Hematopoietic multipotent progenitor cell treated with erythropoietin and hydrocortisone succinate and interleukin-3 and kit ligand, for 17 days (in vitro differentiated cells): ENCODE measurements at regions not wholly inside any gene's neighbourhood (a gene's known extent, or its start where the extent isn't known, plus 50 kb on each side); places are given as distances from the start of the nearest gene placed in this dataset.
A peak's percentile ranks its signal among the peaks of the same experiment; 100 is the strongest.
"Not testable (repeated sequence)": the region's sequence is repeated elsewhere in the genome, so short reads cannot be mapped to it uniquely, and the experiment has no call there.

Experiments used
- DNase-seq: peaks from one replicate; pipeline ENCODE4 v3.0.0-alpha.2; 2015; ENCODE audit warnings: low spot score

DNA sequence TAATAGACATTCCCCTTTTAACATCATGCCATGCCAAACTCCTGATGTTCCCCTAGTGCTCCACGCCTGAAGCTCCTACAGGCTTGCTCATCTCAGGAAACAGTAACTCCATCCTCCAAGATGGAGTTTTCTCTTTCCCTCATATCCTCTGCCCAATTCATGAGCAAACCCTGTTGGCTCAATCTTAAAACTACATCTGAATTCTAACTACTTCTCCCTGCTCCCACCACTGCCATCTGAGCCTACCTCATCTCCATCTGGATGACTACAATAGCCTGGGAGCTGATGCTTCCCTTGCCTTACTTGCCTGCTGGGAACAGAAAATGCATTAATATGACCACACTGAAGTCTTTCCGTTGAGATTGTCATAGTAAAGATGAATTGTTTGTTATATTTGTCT lies 271.7 kb upstream of the MKLN1 start:
- DNase-seq = no peak

GRCh38 chr7:131057015-131057793 lies 270.5 kb upstream of the MKLN1 start:
- no peak for DNase-seq

- no peak for DNase-seq
Measured at GRCh38 chr7:131057794-131058070, 269.9 kb upstream of the MKLN1 start.

DNA sequence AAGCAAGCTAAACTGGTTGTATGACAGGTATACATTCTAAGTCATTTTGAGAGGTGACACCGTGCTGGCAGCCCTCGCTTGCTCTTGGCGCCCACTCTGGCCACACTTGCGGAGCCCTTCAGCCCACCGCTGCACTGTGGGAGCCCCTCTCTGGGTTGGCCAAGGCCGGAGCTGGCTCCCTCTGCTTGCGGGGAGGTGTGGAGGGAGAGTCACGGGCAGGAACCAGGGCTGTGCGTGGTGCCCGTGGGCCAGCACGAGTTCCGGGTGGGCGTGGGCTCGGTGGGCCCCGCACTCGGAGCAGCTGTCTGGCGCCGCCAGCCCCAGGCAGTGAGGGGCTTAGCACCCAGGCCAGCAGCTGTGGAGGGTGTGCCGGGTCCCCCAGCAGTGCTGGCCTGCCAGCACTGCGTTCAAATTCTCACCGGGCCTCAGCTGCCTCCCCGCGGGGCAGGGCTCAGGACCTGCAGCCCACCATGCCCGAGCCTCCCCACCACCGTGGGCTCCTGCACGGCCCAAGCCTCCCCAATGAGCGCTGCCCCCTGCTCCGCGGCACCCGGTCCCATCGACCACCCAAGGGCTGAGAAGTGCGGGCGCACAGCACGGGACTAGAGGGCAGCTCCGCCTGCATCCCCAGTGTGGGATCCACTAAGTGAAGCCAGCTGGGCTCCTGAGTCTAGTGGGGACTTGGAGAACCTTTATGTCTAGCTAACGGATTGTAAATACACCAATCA lies 269.0 kb upstream of the MKLN1 start:
- not testable (repeated sequence) for DNase-seq

DNA sequence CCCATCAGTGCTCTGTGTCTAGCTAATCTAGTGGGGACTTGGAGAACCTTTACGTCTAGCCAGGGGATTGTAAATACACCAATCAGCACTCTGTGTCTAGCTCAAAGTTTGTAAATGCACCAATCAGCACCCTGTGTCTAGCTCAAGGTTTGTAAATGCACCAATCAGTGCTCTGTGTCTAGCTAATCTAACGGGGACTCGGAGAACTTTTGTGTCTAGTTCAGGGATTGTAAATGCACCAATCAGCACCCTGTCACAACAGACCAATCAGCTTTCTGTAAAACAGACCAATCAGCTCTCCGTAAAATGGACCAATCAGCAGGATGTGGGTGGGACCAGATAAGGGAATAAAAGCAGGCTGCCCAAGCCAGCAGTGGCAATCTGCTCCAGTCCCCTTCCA lies 268.3 kb upstream of the MKLN1 start:
- DNase-seq = not testable (repeated sequence)

DNA sequence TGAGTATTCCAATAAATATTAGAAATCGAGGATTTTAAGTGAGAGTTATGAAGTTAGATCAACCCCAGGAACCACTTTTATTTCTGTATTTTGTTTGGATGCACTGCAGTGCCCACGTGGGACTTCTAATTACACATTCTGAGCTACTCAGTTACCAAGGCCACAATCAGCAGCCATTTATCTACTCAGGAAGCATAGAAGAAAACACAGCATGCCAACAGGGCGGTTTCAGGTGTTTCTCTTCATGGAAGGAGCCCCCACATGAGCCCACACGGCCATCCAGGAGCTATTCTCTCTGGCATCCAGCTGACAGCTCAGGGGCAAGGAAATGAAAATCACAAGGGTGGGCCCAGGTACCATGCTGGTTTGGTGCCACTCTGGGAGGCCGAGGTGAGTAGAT lies 266.5 kb upstream of the MKLN1 start:
- no peak for DNase-seq

DNA sequence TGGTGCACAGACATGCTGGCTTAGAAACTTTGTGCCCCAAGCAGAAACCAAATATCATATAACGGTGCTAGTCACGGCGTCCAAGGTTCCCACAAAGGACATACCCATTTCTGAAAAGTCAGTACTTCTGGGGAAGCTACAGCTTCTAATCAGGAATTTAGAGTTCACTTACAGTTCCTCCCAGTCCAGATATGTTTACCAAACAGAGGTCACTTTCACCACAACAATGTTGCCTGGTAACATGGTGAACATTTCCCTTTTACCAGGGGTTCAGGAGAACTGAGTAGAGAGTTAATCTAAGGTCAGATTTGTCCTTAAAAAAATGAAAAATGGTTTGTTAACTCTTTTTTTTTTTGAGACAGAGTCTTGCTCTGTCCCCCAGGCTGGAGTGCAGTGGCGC lies 265.9 kb upstream of the MKLN1 start:
- no peak for DNase-seq

- no peak for DNase-seq
Measured at GRCh38 chr7:131066635-131067034, 261.0 kb upstream of the MKLN1 start.

DNA sequence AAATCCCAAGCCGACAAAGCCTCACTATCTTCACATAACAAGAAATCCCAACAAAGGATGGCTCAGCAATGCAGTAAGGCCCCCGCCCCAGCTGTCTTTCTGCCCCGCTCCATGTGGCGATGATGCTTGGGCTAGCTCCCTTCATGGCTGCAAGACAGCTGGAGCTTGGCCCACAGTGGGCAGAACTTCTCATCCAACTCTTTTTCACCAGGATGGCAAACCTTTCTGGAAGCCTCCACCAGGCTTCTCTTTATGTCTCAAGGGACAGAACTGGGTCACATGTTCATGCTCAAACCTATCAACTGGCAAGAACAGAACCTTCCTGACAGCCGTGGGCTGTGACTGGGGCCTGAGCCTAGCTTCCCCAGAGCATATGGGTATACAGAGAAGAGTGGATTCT lies 260.5 kb upstream of the MKLN1 start:
- DNase-seq = no peak

DNA sequence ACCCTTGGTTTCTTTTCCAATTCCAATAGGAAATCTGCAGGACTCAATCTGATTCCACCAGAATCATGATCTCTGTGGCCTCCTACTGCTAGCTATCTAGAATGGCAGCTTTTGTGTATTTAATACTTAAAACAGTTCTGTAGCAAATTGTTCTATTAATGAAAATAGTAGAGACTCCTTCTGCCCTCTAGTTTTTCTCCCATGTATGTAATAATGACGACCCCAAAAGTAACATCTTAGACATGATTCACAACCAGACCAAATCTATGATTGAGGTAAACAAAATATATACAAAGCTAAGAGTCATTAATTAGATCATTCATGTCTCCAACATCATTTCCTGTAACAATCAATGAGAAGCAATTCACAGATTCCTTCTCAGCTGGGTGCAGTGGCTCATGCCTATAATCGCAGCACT lies 259.1 kb upstream of the MKLN1 start:
- no peak for DNase-seq

DNA sequence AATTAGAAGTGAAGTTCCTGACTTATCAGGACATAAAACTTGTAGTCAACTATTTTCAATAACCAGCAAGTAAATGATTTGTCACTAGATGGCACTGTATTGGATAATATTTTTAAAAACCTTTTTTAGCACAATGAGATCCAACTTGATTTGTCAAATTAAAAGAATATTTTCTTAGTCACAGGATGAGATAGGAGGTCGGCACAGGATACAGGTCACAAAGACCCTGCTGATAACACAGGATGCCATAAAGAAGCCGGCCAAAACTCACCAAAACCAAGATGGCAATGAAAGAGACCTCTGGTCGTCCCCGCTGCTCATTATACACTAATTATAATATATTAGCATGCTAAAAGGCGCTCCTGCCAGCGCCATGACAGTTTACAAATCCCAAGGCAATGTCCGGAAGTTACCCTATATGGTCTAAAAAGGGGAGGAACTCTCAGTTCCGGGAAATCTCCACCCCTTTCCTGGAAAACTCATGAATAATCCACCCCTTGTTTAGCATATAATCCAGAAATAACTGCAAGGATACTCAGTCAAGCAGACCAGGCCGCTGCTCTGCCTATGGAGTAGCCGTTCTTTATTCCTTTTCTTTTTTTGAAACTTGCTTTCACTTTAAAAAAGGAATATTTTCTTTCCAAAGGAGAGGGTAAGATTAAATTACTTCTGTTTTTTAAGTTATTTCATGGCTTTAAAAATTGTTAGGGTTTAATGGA lies 255.7 kb upstream of the MKLN1 start:
- DNase-seq = peak; percentile 27

DNA sequence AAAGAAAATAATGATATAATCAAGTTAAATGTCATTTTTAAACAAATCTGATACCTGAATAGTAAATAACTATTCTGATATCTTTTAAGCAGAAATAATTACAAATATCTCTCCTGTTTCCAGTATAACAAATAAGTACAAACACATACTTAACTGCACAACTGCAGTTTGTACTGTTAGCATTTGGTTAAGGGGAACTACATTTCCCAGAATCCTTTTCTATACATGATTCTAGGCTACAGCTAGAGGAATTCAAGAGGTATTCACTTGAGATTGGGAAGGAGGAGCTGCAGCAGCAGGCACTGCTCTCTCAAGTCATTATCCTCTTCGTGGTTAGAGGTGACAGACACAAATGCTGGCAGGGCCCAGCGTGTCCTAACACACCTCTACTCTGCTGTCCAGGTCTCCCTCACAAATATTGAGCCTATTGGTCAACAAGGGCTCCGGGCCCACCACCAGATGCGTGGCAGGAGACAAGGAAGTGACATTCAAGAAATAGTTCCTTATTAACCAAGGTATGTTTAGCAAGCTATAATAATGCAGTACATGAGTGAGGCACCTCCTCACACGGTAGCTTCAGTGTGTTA lies 255.1 kb upstream of the MKLN1 start:
- DNase-seq = no peak

DNA sequence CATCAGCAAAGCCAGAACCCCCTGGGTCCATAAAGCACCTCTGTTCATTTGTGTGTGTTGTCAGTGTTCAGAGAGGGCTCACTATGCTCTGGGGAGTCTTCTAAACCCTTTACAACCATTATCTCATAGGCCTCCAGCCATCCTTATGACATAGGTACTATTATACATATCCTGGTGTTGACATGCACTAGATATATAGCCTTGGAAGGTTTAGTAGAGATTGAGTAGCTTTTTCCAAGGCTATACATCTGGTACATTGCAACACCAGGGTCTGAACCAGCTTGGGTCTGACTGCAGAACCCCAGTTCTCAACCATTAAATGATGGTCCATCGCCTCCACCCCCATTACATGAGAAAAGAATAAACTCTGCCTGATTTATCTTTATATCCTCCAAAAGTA lies 253.6 kb upstream of the MKLN1 start:
- DNase-seq = no peak

GRCh38 chr7:131074585-131074984 lies 253.1 kb upstream of the MKLN1 start:
- DNase-seq = no peak

DNA sequence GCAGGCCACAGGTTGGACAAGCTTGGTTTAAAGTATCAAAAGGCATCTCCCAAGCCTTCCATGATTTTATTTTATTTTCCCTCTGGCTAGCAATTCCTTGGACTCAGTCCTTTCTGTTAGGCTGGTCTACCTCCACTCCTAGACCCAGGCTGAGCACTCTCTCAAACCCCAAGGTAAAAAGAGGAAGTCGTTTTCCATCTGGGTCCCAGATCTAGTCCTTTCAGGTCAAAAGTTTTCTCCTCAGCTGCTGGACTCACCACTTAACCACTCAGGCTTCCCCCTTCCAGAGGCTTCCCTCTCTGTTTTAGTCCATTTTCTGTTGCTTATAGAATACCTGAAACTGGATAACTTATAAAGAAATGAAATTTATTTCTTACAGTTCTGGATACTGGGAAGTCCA lies 252.3 kb upstream of the MKLN1 start:
- DNase-seq = no peak

GRCh38 chr7:131076032-131076431 lies 251.6 kb upstream of the MKLN1 start:
- DNase-seq = no peak

DNA sequence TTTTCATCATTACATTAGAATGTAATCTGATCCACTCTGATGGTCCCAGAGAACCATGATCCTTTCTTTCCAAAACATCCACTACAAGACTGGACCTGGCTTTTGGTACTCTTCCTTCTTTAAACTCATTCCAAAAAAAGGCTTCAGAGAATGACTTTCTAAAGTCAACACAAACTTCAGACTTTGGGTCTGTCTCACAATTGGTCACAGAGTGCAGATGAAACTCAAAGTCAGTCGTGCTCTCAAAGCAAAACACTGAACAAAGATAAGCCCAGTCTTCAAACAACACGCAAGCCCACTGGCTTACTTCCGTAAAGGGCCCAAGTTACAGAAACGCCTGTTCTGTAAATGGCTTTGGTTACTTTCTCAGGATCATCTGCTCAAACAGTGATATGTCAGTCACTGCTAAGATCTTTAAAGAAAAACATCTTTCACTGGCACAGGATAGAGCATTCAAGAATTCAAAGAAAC lies 250.9 kb upstream of the MKLN1 start:
- DNase-seq = no peak

DNA sequence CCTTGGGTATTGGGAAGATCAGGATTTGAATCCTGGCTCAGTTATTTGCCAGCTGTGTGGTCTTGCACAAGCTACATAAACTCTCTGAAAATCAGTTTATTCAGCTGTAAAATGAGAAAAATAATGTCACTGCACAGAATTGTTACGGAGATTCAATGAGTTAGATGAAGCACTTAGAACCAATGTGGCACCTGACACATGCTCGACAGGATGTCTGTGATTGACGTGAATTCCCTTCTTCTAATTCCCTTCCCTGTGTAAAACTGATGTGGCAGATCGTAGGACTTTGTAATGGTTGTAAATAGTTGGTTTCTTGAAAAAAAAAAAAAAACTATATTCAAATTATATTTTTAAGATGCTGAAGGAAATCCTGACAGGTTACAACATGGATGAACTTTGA lies 249.9 kb upstream of the MKLN1 start:
- DNase-seq = no peak

- DNase-seq = no peak
Measured at GRCh38 chr7:131080754-131081153, 246.9 kb upstream of the MKLN1 start.

DNA sequence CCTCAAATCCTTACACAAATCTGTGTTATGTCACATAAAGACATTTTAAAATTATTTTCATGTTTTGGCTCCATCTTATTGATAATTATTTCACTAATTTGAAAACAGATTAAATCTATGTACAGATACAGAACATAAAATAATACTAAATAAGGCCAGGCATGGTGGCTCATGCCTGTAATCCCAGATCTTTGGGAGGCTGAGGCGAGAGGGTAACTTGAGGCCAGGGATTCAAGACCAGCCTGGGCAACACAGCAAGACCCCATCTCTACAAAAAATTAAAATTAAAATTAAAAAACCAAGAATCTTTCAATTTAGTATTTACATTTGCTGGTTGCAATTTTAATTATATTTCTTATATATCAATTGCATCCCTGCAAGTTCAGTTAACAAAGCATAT lies 246.4 kb upstream of the MKLN1 start:
- DNase-seq = no peak

DNA sequence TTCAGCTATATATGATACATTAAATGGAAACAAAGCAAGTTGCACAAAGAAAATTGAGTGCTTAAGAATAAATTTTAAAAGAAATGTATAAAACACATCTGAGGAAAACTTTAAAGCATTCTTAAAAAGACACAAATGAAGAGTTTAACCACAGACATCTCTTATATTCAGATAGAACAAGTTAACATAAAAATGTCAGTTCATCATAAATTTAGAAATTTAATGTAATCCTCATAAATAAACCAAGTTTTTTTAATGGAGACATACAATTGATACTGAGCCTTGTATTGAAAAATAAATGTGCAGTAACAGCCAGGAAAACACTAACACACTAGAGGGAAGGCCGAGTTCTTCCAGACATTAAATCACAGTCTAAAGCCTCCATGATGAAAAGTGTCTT lies 243.9 kb upstream of the MKLN1 start:
- DNase-seq = no peak

GRCh38 chr7:131084336-131084735 lies 243.3 kb upstream of the MKLN1 start:
- not testable (repeated sequence) for DNase-seq
